Testis (tissue), 2 donors: ENCODE measurements at regions not wholly inside any gene's neighbourhood (a gene's known extent, or its start where the extent isn't known, plus 50 kb on each side); places are given as distances from the start of the nearest gene placed in this dataset.
"Not testable (repeated sequence)": the region's sequence is repeated elsewhere in the genome, so short reads cannot be mapped to it uniquely, and the experiment has no call there.

Experiments used
- DNase-seq: peaks from one replicate; pipeline ENCODE4 v3.0.0-alpha.2; 2019
- H3K27ac ChIP-seq, 2 donors: fragments of 200-600 bp; sonication (generic); one replicate each; pipeline ENCODE4 v1.5.1; 2019
- H3K27me3 ChIP-seq: fragments of 200-600 bp; sonication (generic); one replicate; pipeline ENCODE4 v1.5.1; 2019
- H3K36me3 ChIP-seq: fragments of 200-600 bp; sonication (generic); one replicate; pipeline ENCODE4 v1.5.1; 2017; ENCODE audit warnings: low read depth; ENCODE audit errors: missing control alignments
- H3K4me1 ChIP-seq: fragments of 200-600 bp; sonication (generic); one replicate; pipeline ENCODE4 v1.5.1; 2019
- H3K4me3 ChIP-seq, 2 donors: fragments of 200-600 bp; sonication (generic); one replicate each; pipeline ENCODE4 v1.5.1; 2017 to 2019
- H3K9me3 ChIP-seq: fragments of 200-600 bp; sonication (generic); one replicate; pipeline ENCODE4 v1.5.1; 2017
- CTCF ChIP-seq, 3 experiments: fragments of 450-650 bp in 2 of 3; fragments of 200-600 bp in 1 of 3; sonication (generic) in 1 of 3; IDR thresholded peaks; one replicate each; pipeline ENCODE4 v1.5.1; 2016 to 2019; ENCODE audit warnings: antibody characterized with exemption in 3 of 3, mild to moderate bottlenecking in 2 of 3, moderate library complexity in 1 of 3
- POLR2A ChIP-seq: fragments of 450-650 bp; IDR thresholded peaks from one replicate; pipeline ENCODE4 v1.6.1; 2017; ENCODE audit warnings: antibody characterized with exemption, mild to moderate bottlenecking, moderate library complexity
- WGBS, 2 donors: methylation state at CpG; one replicate each; pipeline ENCODE4 v1.1.5; 2018; 5-methylcytosine and 5-hydroxymethylcytosine counted together
- intact Hi-C: fragments of 100-400 bp; cut with DNase I; formaldehyde crosslinking; loops from one replicate; pipeline ENCODE4 v1.15.1; 2023; ENCODE audit warnings: low total_unique reads

- no peaks in the 10 kb centered on the region for H3K9me3 ChIP-seq
- no peak overlapping the region for H3K27ac ChIP-seq
- TF ChIP-seq POLR2A (no peak), CTCF (IDR thresholded peaks at IDR 0.05) (no peak)
- intact Hi-C loops: no loop called here
- 45% methylated on average over 2 of the region's 2 CpGs for WGBS, 2 donors
- H3K27me3 ChIP-seq: no peaks in the 10 kb centered on the region
- no peaks in the 10 kb centered on the region for H3K36me3 ChIP-seq
- no peak for DNase-seq
- H3K4me3 ChIP-seq: no peak overlapping the region
- H3K4me1 ChIP-seq: no peaks in the 10 kb centered on the region
Measured at GRCh38 chr5:57983426-57983825, 476.5 kb downstream of the PLK2 start.

GRCh38 chr5:57979671-57980070 is 480.2 kb downstream of the PLK2 start:
- TF ChIP-seq CTCF (IDR thresholded peaks at IDR 0.05) (no peak), POLR2A (no peak)

GRCh38 chr5:57976506-57976905 is 483.4 kb downstream of the PLK2 start:
- DNase-seq: no peak
- TF ChIP-seq POLR2A: no peak
- no peak for TF ChIP-seq CTCF (IDR thresholded peaks at IDR 0.05)
- Histone ChIP-seq H3K4me3 (no peak overlapping the region), H3K4me1 (no peaks in the 10 kb centered on the region), H3K27ac (no peak overlapping the region), H3K27me3 (no peaks in the 10 kb centered on the region), H3K9me3 (no peaks in the 10 kb centered on the region), H3K36me3 (no peaks in the 10 kb centered on the region)
- WGBS, 2 donors: 71 to 77% methylated on average over 2 of the region's 2 CpGs
- intact Hi-C loops: no loop called here

More at GRCh38 chr5:57979671-57980070, 480.2 kb downstream of the PLK2 start:
- Histone ChIP-seq H3K9me3 (no peaks in the 10 kb centered on the region), H3K36me3 (no peaks in the 10 kb centered on the region), H3K27me3 (no peaks in the 10 kb centered on the region), H3K27ac (no peak overlapping the region), H3K4me1 (no peaks in the 10 kb centered on the region), H3K4me3 (no peak overlapping the region)
- intact Hi-C loops: no loop called here
- DNase-seq: no peak
- 94 to 95% methylated on average over 3 of the region's 3 CpGs for WGBS, 2 donors

GRCh38 chr5:57972099-57972498 is 487.8 kb downstream of the PLK2 start:
- WGBS, 2 donors: 85 to 92% methylated on average over 2 to 7 of the region's 7 CpGs
- intact Hi-C loops: not testable (repeated sequence)

GRCh38 chr5:57960569-57960968 is 478.0 kb upstream of the ACTBL2 start:
- Histone ChIP-seq H3K4me3 (no peak overlapping the region), H3K27ac (no peak overlapping the region), H3K36me3 (no peaks in the 10 kb centered on the region), H3K9me3 (no peaks in the 10 kb centered on the region), H3K27me3 (no peaks in the 10 kb centered on the region), H3K4me1 (no peaks in the 10 kb centered on the region)
- intact Hi-C loops: no loop called here
- TF ChIP-seq CTCF (IDR thresholded peaks at IDR 0.05): no peak
- TF ChIP-seq POLR2A: no peak
- 84 to 87% methylated on average over 1 of the region's 1 CpG for WGBS, 2 donors
- DNase-seq: no peak

More at GRCh38 chr5:57972099-57972498, 487.8 kb downstream of the PLK2 start:
- H3K4me3 ChIP-seq, H3K4me1 ChIP-seq, H3K27ac ChIP-seq, H3K27me3 ChIP-seq, H3K9me3 ChIP-seq, H3K36me3 ChIP-seq, DNase-seq: not testable (repeated sequence)
